ENCODE measurements at regions not wholly inside any gene's neighbourhood (a gene's known extent, or its start where the extent isn't known, plus 50 kb on each side); places are given as distances from the start of the nearest gene placed in this dataset.
A peak's percentile ranks its signal among the peaks of the same experiment; 100 is the strongest.

DNA sequence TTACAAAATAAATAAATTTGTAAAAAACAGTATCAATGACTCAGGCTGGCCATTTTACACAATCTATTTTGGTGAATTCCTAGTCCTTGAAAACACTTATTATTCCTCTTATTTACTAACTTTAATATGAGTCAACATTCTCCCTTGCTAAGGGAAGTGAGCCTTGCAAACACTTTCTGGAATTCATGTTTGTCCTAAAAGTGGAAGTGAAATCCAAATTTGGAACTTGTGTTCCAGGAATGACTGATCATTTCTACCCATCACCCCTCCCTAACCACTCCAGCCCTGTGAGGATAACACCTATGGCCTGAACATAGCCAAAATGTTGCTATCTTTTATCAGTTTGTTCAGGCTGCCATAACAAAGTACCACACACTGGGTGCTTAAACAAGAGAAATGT, 83.1 kb downstream of the OR5AK2 start:
- Histone ChIP-seq H3K4me3 (ENCODE audit: insufficient read length, low read depth) (no peak overlapping the region), H3K9ac (ENCODE audit: insufficient read length, low read depth) (no peak overlapping the region), H3K27me3 (ENCODE audit: insufficient read depth, insufficient read length) (no peaks in the 10 kb centered on the region), H3K36me3 (ENCODE audit: insufficient read depth, insufficient read length, low read length) (no peaks in the 10 kb centered on the region), H3K9me3 (ENCODE audit: insufficient read depth, low read length) (no peaks in the 10 kb centered on the region), H3K4me1 (ENCODE audit: insufficient read depth, insufficient read length) (no peaks in the 10 kb centered on the region)
- DNase-seq (ENCODE audit: low read depth, low spot score): no peak
- TF ChIP-seq YY1 (IDR thresholded peaks at IDR 0.05; ENCODE audit: insufficient read depth, insufficient read length) (no peak), SUZ12 (IDR thresholded peaks at IDR 0.05; ENCODE audit: extremely low read depth, insufficient read depth, insufficient read length) (no peak), ZNF274 (IDR thresholded peaks at IDR 0.05; ENCODE audit: low read depth, low read length) (no peak)

DNA sequence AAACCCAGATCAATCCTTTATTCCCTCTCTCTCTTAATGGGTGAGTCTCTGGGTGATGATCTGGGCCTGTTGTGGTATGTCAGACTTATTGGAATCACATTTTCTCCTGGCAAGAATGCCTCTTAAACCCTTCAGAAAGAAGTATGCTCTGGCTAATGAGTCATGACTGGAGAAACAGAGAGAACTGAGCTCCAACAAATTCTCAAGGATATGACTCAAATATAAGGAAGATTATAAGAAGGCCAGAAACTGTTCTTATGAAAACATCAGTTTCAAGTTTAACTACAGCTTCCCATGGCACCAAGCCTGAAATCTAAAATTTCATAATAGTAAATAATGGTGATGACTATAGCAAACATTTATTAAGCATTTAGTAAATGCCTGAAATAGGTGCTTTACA, 83.9 kb downstream of the OR5AK2 start:
- no peak overlapping the region for H3K9ac ChIP-seq (ENCODE audit: insufficient read length, low read depth)
- no peaks in the 10 kb centered on the region for H3K9me3 ChIP-seq (ENCODE audit: insufficient read depth, low read length)
- TF ChIP-seq YY1 (IDR thresholded peaks at IDR 0.05; ENCODE audit: insufficient read depth, insufficient read length) (no peak), ZNF274 (IDR thresholded peaks at IDR 0.05; ENCODE audit: low read depth, low read length) (no peak), SUZ12 (IDR thresholded peaks at IDR 0.05; ENCODE audit: extremely low read depth, insufficient read depth, insufficient read length) (no peak)
- H3K36me3 ChIP-seq (ENCODE audit: insufficient read depth, insufficient read length, low read length): no peaks in the 10 kb centered on the region
- H3K27me3 ChIP-seq (ENCODE audit: insufficient read depth, insufficient read length): no peaks in the 10 kb centered on the region
- no peak for DNase-seq (ENCODE audit: low read depth, low spot score)
- H3K4me3 ChIP-seq (ENCODE audit: insufficient read length, low read depth): no peak overlapping the region
- H3K4me1 ChIP-seq (ENCODE audit: insufficient read depth, insufficient read length): no peaks in the 10 kb centered on the region

DNA sequence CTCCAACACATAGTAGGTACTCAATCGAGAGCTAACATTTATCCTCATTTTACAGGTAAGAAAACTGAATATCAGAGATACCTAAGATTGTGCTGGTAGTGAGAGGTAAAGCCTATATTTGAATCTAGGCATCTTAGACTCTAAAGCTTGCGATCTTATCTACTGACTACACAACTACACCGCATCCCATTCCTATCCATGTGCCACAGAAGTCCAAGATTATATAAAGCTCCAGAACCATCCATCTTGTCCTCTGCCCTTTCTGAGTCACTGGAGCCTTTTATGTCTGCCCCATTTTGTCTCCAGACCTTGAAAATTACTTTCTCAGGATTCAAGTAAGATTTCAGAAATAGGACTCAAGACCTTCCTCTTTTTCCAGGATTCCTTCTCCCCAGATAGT, 84.4 kb downstream of the OR5AK2 start:
- H3K9me3 ChIP-seq (ENCODE audit: insufficient read depth, low read length): no peaks in the 10 kb centered on the region
- DNase-seq (ENCODE audit: low read depth, low spot score): no peak
- TF ChIP-seq ZNF274 (IDR thresholded peaks at IDR 0.05; ENCODE audit: low read depth, low read length): no peak
- TF ChIP-seq SUZ12 (IDR thresholded peaks at IDR 0.05; ENCODE audit: extremely low read depth, insufficient read depth, insufficient read length): no peak
- TF ChIP-seq YY1 (IDR thresholded peaks at IDR 0.05; ENCODE audit: insufficient read depth, insufficient read length): no peak
- no peak overlapping the region for H3K4me3 ChIP-seq (ENCODE audit: insufficient read length, low read depth)
- no peaks in the 10 kb centered on the region for H3K27me3 ChIP-seq (ENCODE audit: insufficient read depth, insufficient read length)
- H3K36me3 ChIP-seq (ENCODE audit: insufficient read depth, insufficient read length, low read length): no peaks in the 10 kb centered on the region
- no peaks in the 10 kb centered on the region for H3K4me1 ChIP-seq (ENCODE audit: insufficient read depth, insufficient read length)
- no peak overlapping the region for H3K9ac ChIP-seq (ENCODE audit: insufficient read length, low read depth)

DNA sequence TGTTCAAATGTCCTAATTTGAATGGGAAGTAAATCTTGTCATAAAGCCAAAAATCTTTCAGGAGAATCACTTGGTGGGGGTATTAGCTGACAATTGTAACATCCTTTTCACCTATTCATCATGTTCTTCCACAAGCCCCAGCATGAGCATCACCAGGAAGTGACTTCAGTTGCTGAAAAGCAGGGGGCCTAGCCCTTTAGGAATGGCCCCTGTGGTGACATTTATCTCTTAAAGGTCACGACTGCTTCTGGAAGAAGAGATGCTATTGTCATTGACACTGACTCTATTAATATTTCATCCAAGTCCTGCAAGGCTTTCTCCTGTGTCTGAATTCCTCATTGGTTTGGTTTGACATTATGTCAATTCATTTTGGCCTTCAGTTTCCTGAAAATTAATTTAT, 92.6 kb downstream of the OR5AK2 start:
- TF ChIP-seq SUZ12 (IDR thresholded peaks at IDR 0.05; ENCODE audit: extremely low read depth, insufficient read depth, insufficient read length) (no peak), YY1 (IDR thresholded peaks at IDR 0.05; ENCODE audit: insufficient read depth, insufficient read length) (no peak)
- no peaks in the 10 kb centered on the region for H3K27me3 ChIP-seq (ENCODE audit: insufficient read depth, insufficient read length)
- H3K36me3 ChIP-seq (ENCODE audit: insufficient read depth, insufficient read length, low read length): no peaks in the 10 kb centered on the region
- no peak overlapping the region for H3K9ac ChIP-seq (ENCODE audit: insufficient read length, low read depth)
- H3K4me1 ChIP-seq (ENCODE audit: insufficient read depth, insufficient read length): no peaks in the 10 kb centered on the region
- no peaks in the 10 kb centered on the region; the same call in 1 of the 2 replicates for H3K9me3 ChIP-seq (ENCODE audit: insufficient read depth, low read length)
- peak; percentile 18 for DNase-seq (ENCODE audit: low read depth, low spot score)
- H3K4me3 ChIP-seq (ENCODE audit: insufficient read length, low read depth): no peak overlapping the region

DNA sequence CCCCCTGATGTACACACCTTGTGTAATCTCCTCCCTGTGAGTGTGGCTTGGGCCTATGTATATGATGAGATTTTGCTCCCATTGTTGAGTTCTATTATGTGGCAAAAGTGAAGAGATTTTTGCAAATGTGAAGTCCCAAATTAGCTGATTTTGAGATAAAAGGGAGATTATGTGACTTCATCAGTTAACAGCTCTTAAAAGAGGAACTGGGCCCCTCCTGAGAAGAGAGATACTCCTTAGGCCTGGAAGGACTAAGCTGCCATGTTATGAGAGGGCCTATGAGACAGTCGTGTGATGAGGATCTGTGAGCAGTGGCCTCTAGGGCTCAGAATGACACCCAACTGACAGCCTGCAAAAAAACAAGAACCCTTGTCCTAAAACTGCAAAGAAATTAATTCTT, 93.4 kb downstream of the OR5AK2 start:
- H3K36me3 ChIP-seq (ENCODE audit: insufficient read depth, insufficient read length, low read length): no peaks in the 10 kb centered on the region
- H3K4me3 ChIP-seq (ENCODE audit: insufficient read length, low read depth): no peak overlapping the region
- H3K9ac ChIP-seq (ENCODE audit: insufficient read length, low read depth): no peak overlapping the region
- no peaks in the 10 kb centered on the region for H3K4me1 ChIP-seq (ENCODE audit: insufficient read depth, insufficient read length)
- no peaks in the 10 kb centered on the region for H3K27me3 ChIP-seq (ENCODE audit: insufficient read depth, insufficient read length)
- TF ChIP-seq ZNF274 (IDR thresholded peaks at IDR 0.05; ENCODE audit: low read depth, low read length) (no peak), SUZ12 (IDR thresholded peaks at IDR 0.05; ENCODE audit: extremely low read depth, insufficient read depth, insufficient read length) (no peak), YY1 (IDR thresholded peaks at IDR 0.05; ENCODE audit: insufficient read depth, insufficient read length) (no peak)
- DNase-seq (ENCODE audit: low read depth, low spot score): no peak
- H3K9me3 ChIP-seq (ENCODE audit: insufficient read depth, low read length): no peaks in the 10 kb centered on the region; the same call in 1 of the 2 replicates

DNA sequence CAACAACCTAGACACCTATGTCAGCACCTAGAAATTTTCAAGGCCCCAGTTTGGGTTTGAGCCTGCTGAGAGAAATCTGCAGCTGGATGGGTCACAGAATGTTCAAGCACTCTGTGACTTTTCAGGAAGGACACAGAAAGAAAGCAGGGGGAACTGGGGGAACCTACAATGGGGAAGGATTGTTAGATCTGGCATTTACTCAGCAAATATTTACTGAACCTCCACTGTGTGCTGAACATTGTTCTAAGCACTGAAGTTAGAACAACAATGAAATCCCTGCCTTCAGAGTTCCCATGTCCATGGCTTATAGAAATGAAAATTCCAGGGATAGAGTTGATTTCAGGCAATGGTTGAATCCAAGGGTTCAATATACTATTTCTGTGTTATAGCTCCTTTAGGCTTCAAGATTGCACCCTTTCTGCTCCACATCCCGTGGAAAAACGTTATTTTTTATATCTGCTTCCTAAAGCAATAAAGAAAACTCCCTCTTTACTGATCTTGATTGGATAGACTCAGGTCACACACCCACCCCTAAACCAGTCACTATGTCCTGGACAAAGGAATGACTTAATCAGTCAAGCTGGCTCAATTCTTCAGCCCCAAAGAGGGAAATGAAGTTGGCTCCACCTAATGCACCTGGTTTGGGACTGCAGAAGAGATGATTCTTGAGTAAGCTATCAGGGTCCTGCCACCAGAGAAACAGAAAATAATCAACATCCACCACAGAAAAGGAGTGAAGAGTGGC, 95.1 kb downstream of the OR5AK2 start:
- H3K9ac ChIP-seq (ENCODE audit: insufficient read length, low read depth): no peak overlapping the region
- H3K4me1 ChIP-seq (ENCODE audit: insufficient read depth, insufficient read length): peaks cover 2% of the 10 kb centered on the region
- H3K36me3 ChIP-seq (ENCODE audit: insufficient read depth, insufficient read length, low read length): no peaks in the 10 kb centered on the region
- no peak for DNase-seq (ENCODE audit: low read depth, low spot score)
- H3K27me3 ChIP-seq (ENCODE audit: insufficient read depth, insufficient read length): no peaks in the 10 kb centered on the region
- H3K9me3 ChIP-seq (ENCODE audit: insufficient read depth, low read length): no peaks in the 10 kb centered on the region; the same call in 1 of the 2 replicates
- TF ChIP-seq ZNF274 (IDR thresholded peaks at IDR 0.05; ENCODE audit: low read depth, low read length): no peak
- no peak for TF ChIP-seq YY1 (IDR thresholded peaks at IDR 0.05; ENCODE audit: insufficient read depth, insufficient read length)
- TF ChIP-seq SUZ12 (IDR thresholded peaks at IDR 0.05; ENCODE audit: extremely low read depth, insufficient read depth, insufficient read length): no peak
- no peak overlapping the region for H3K4me3 ChIP-seq (ENCODE audit: insufficient read length, low read depth)

DNA sequence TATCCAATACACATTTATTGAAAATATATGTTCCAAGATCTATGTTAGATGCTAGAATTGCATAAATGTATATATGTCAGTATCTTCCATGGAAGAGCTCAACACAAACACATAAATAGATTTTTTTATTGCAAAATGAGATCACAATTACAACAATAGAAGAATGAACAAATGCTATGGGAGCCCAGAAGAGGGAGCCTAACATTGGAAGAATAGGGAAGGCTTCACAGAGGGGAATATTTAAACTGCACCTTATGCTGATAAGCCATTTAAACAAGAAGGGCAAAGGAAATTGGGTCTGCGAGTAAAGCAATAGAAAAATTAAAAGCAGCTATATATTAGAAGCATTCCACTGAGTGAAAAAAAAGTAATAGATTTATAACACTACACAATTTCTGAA, 96.1 kb upstream of the LRRC55 start:
- Histone ChIP-seq H3K36me3 (ENCODE audit: insufficient read depth, insufficient read length, low read length) (no peaks in the 10 kb centered on the region), H3K9ac (ENCODE audit: insufficient read length, low read depth) (no peak overlapping the region), H3K4me3 (ENCODE audit: insufficient read length, low read depth) (no peak overlapping the region), H3K4me1 (ENCODE audit: insufficient read depth, insufficient read length) (peaks cover 2% of the 10 kb centered on the region), H3K27me3 (ENCODE audit: insufficient read depth, insufficient read length) (no peaks in the 10 kb centered on the region), H3K9me3 (ENCODE audit: insufficient read depth, low read length) (no peaks in the 10 kb centered on the region; the same call in 1 of the 2 replicates)
- DNase-seq (ENCODE audit: low read depth, low spot score): no peak
- TF ChIP-seq ZNF274 (IDR thresholded peaks at IDR 0.05; ENCODE audit: low read depth, low read length) (no peak), SUZ12 (IDR thresholded peaks at IDR 0.05; ENCODE audit: extremely low read depth, insufficient read depth, insufficient read length) (no peak), YY1 (IDR thresholded peaks at IDR 0.05; ENCODE audit: insufficient read depth, insufficient read length) (no peak)
